H1 (cell line): ENCODE measurements at regions not wholly inside any gene's neighbourhood (a gene's known extent, or its start where the extent isn't known, plus 50 kb on each side); places are given as distances from the start of the nearest gene placed in this dataset.

Experiments
- CBX8 ChIP-seq: fragments of 300-800, 300-1000 bp; sonication (generic); IDR thresholded peaks from 2 replicates; pipeline ENCODE4 v1.7.1; 2016; ENCODE audit warnings: low read depth, low read length, borderline replicate concordance
- CTCF ChIP-seq, 3 experiments: IDR thresholded peaks; 1 replicate in 2 of 3; 2 replicates in 1 of 3; pipeline versions ENCODE4 v1.5.1 to v1.6.1; 2011; ENCODE audit warnings: low read length in 3 of 3, mild to moderate bottlenecking in 3 of 3, inconsistent platforms in 2 of 3, low read depth in 1 of 3, moderate library complexity in 1 of 3; ENCODE audit not compliant: insufficient read depth in 1 of 3; ENCODE audit errors: control extremely low read depth in 1 of 3
- E2F6 ChIP-seq: IDR thresholded peaks from 2 replicates; pipeline ENCODE4 v1.6.1; 2012; ENCODE audit warnings: inconsistent platforms
- NRF1 ChIP-seq: IDR thresholded peaks from 2 replicates; pipeline ENCODE4 v1.6.1; 2011; ENCODE audit warnings: mild to moderate bottlenecking, low read depth, low read length, improper control_type of control experiment
- PHF8 ChIP-seq: fragments of 200-600 bp; sonication (generic); conservative IDR thresholded peaks from 2 replicates; pipeline ENCODE4 v1.7.1; 2012; ENCODE audit warnings: low read depth, mild to moderate bottlenecking, inconsistent platforms, low read length, moderate library complexity
- SP2 ChIP-seq: IDR thresholded peaks from 2 replicates; pipeline ENCODE4 v1.6.1; 2012; ENCODE audit warnings: mild to moderate bottlenecking, low read length, inconsistent platforms

GRCh38 chr12:67040861-67041137 lies 228.4 kb upstream of the CAND1 start:
- TF ChIP-seq PHF8 (no peak), CTCF (IDR thresholded peaks at IDR 0.05; ENCODE audit: control extremely low read depth in 1 of 3, insufficient read depth in 1 of 3, low read depth in 1 of 3, low read length in 3 of 3) (no peak), NRF1 (no peak), CBX8 (no peak), SP2 (no peak), E2F6 (no peak)
